Adrenal gland (tissue), 9 donors: ENCODE measurements at regions not wholly inside any gene's neighbourhood (a gene's known extent, or its start where the extent isn't known, plus 50 kb on each side); places are given as distances from the start of the nearest gene placed in this dataset.

Experiments used
- DNase-seq, 7 donors: peaks; one replicate each; pipeline ENCODE4 v3.0.0-alpha.2; 2019 to 2020
- H3K27ac ChIP-seq, 5 donors: fragments of 200-600 bp; sonication (generic) in 4 of 5; 1 replicate in 3 of 5; 2 replicates in 2 of 5; pipeline versions ENCODE4 v1.5.1 to v1.8.0; 2016 to 2020; ENCODE audit warnings: mild to moderate bottlenecking in 1 of 5
- H3K27me3 ChIP-seq: fragments of 200-600 bp; 2 replicates; pipeline ENCODE4 v1.8.0; 2021
- H3K36me3 ChIP-seq, 2 donors: fragments of 200-600 bp; replicated peaks in 1 of 2; 1 replicate in 1 of 2; 2 replicates in 1 of 2; pipeline versions ENCODE4 v1.5.1 to v1.8.0; 2018 to 2022
- H3K4me1 ChIP-seq, 2 donors: fragments of 200-600 bp; replicated peaks in 1 of 2; 1 replicate in 1 of 2; 2 replicates in 1 of 2; pipeline versions ENCODE4 v1.5.1 to v1.8.0; 2018 to 2021
- H3K4me3 ChIP-seq, 4 donors: fragments of 200-600 bp; sonication (generic) in 3 of 4; one replicate each; pipeline ENCODE4 v1.5.1; 2016 to 2018
- H3K9me3 ChIP-seq, 3 donors: fragments of 200-600 bp; sonication (generic) in 1 of 3; replicated peaks in 1 of 3; 1 replicate in 2 of 3; 2 replicates in 1 of 3; pipeline versions ENCODE4 v1.5.1 to v1.8.0; 2016 to 2021
- POLR2A ChIP-seq, 2 donors: fragments of 450-650 bp; IDR thresholded peaks; one replicate each; pipeline ENCODE4 v1.6.1; 2017; ENCODE audit warnings: antibody characterized with exemption in 2 of 2, mild to moderate bottlenecking in 2 of 2, moderate library complexity in 1 of 2
- WGBS, 4 donors: extraction: QIAGEN DNeasy Blood & Tissue Kit in 2 of 4; methylation state at CpG; one replicate each; pipeline versions ENCODE4 v1.1.5 to v1.1.7; 2013 to 2017; 5-methylcytosine and 5-hydroxymethylcytosine counted together
- intact Hi-C, 2 donors: fragments of 100-400 bp; cut with DNase I; formaldehyde crosslinking; loops; one replicate each; pipeline versions ENCODE4 v1.14.1 to v1.15.0; 2022 to 2023
- TF ChIP-seq, protein P1 (sequence below), 6 experiments: fragments of 450-650 bp in 4 of 6; fragments of 200-600 bp in 2 of 6; sonication (generic) in 1 of 6; IDR thresholded peaks; 1 replicate in 5 of 6; 2 replicates in 1 of 6; pipeline versions ENCODE4 v1.5.1 to v1.8.0; 2016 to 2021; ENCODE audit warnings: antibody characterized with exemption in 6 of 6, mild to moderate bottlenecking in 2 of 6, moderate library complexity in 1 of 6
- donor health status: healthy with polysubstance abuse.
- donor health status: Bipolar disorder and iron deficiency.
- donor health status: DM: yes; HTN: yes; CAD: no.
- donor health status: DM: no; HTN: no; CAD: no.
- donor health status: DM: no; HTN: no; CAD: no.

DNA sequence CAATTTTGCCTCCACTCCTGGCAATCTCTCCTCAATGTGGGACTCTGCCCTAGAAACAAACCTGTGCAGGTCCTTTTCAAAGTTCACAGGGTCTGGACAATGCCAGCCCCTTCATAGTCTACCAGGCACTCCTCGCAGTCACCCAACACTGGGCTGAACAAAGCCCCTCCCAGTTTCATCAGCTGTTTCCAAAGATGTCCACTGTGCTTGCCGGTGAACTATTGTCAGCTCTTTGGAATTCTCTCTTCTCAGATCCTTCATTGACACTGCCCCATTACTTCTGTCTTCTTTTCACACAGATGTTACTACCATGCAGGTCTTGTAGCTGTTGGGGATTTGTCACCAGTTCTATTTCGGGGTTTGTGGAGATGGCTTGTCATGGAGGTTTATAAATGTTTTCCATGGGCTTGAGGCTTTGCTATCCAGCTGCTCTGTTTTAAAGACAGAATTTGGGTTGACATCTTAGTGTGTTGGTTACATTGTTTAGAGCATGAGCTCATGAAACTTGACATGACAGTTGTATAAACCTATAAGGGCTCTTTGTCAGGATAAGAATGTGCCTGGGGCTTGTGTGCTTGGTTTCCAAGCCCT, 77.3 kb upstream of the DHRS4 start:
- H3K27ac ChIP-seq = no peak overlapping the region
- WGBS, 4 donors = 88 to 94% (median 88%) methylated on average over 3 of the region's 3 CpGs
- H3K36me3 ChIP-seq = no peaks in the 10 kb centered on the region
- H3K27me3 ChIP-seq = no peaks in the 10 kb centered on the region
- no peak for TF ChIP-seq POLR2A (IDR thresholded peaks at IDR 0.05)
- TF ChIP-seq, protein P1, sequence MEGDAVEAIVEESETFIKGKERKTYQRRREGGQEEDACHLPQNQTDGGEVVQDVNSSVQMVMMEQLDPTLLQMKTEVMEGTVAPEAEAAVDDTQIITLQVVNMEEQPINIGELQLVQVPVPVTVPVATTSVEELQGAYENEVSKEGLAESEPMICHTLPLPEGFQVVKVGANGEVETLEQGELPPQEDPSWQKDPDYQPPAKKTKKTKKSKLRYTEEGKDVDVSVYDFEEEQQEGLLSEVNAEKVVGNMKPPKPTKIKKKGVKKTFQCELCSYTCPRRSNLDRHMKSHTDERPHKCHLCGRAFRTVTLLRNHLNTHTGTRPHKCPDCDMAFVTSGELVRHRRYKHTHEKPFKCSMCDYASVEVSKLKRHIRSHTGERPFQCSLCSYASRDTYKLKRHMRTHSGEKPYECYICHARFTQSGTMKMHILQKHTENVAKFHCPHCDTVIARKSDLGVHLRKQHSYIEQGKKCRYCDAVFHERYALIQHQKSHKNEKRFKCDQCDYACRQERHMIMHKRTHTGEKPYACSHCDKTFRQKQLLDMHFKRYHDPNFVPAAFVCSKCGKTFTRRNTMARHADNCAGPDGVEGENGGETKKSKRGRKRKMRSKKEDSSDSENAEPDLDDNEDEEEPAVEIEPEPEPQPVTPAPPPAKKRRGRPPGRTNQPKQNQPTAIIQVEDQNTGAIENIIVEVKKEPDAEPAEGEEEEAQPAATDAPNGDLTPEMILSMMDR (IDR thresholded peaks at IDR 0.05) = no peak
- intact Hi-C loops = no loop called here
- H3K9me3 ChIP-seq = no peaks in the 10 kb centered on the region
- no peaks in the 10 kb centered on the region for H3K4me1 ChIP-seq
- H3K4me3 ChIP-seq = no peak overlapping the region
- no peak for DNase-seq

DNA sequence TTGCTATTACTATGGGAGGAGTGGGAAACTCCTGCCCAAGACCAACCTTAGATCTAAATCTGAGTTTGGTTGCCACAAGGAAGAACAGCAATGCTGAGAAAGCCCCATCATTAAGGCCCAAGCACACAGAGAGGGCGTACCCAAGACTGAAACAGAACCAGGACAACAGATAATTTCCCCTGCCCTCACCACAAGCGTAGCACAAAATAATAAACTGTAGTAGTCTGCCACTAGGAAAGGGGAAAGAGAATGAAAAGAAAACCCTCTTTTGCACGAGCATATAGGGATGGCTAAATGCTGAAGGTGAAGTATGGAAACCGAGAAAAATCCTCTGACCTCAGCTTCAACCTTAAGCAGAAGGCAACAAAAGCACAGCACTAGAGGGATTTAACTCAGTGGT, 76.5 kb upstream of the DHRS4 start:
- TF ChIP-seq, protein P1 (IDR thresholded peaks at IDR 0.05) = no peak
- TF ChIP-seq POLR2A (IDR thresholded peaks at IDR 0.05) = no peak
- Histone ChIP-seq H3K4me1 (no peaks in the 10 kb centered on the region), H3K4me3 (no peak overlapping the region), H3K36me3 (no peaks in the 10 kb centered on the region), H3K9me3 (no peaks in the 10 kb centered on the region), H3K27me3 (no peaks in the 10 kb centered on the region), H3K27ac (no peak overlapping the region)
- WGBS, 4 donors = 85 to 88% (median 86%) methylated on average over 4 of the region's 4 CpGs
- intact Hi-C loops = no loop called here
- DNase-seq = no peak

DNA sequence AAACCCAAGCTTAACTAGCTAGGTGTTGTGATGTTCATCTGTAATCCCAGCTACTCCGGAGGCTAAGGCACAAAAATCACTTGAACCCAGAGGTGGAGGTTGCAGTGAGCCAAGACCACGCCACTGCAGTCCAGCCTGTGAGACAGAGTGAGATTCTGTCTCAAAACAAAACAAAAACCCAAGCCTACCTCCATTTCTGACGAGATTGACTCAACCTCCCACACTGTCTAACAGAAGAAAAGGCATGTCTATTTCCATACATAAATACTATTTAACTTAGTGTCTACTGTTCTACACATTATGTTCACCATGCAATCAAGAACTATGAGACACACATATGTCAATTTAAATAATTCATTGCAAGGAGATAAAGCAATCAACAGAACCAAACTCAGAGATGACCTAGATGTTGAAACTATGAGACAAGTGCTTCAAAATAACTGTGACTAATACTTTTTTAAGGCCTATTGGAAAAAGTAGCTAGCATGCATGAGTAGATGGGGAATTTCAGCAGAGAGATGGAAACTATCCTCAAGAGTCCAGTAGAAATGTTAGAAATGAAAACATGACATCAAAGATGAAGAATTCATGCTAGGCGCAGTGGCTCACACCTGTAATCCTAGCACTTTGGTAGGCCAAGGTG, 75.9 kb upstream of the DHRS4 start:
- no peaks in the 10 kb centered on the region for H3K4me1 ChIP-seq
- TF ChIP-seq POLR2A (IDR thresholded peaks at IDR 0.05) = no peak
- TF ChIP-seq, protein P1 (IDR thresholded peaks at IDR 0.05) = no peak
- no peak overlapping the region for H3K4me3 ChIP-seq
- no peaks in the 10 kb centered on the region for H3K27me3 ChIP-seq
- intact Hi-C loops = no loop called here
- no peak overlapping the region for H3K27ac ChIP-seq
- 87 to 90% (median 88%) methylated on average over 4 of the region's 4 CpGs for WGBS, 4 donors
- DNase-seq = no peak
- H3K9me3 ChIP-seq = no peaks in the 10 kb centered on the region
- no peaks in the 10 kb centered on the region for H3K36me3 ChIP-seq

DNA sequence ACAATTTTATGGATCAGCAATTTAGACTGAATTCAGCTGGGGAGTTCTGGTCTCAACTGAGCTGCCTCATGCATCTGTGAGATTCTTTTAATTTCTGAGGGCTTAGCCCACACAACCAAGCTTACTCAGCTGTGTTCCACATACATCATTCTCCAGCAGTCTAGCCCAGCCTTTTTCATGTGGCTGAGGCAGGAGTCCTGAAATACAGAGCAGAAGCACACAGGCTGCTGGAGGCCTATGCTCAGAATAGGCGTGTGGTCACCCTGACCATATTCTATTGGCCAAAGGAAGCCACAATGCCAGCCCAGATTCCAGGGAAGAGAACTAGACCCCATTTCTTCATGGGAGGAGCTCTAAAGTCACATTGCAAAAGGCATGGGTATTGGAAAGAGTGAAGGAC, 72.3 kb upstream of the DHRS4 start:
- H3K27ac ChIP-seq = no peak overlapping the region
- 64 to 96% (median 79%) methylated on average over 1 of the region's 1 CpG for WGBS, 4 donors

More for the DNA sequence above, 72.3 kb upstream of the DHRS4 start:
- intact Hi-C loops = no loop called here
- H3K9me3 ChIP-seq = no peaks in the 10 kb centered on the region
- H3K36me3 ChIP-seq = no peaks in the 10 kb centered on the region
- DNase-seq = no peak
- no peaks in the 10 kb centered on the region for H3K4me1 ChIP-seq
- H3K27me3 ChIP-seq = no peaks in the 10 kb centered on the region
- TF ChIP-seq, protein P1 (IDR thresholded peaks at IDR 0.05) = no peak
- no peak for TF ChIP-seq POLR2A (IDR thresholded peaks at IDR 0.05)
- no peak overlapping the region for H3K4me3 ChIP-seq
